NCI-H524 (cell line): ENCODE measurements at regions not wholly inside any gene's neighbourhood (a gene's known extent, or its start where the extent isn't known, plus 50 kb on each side); places are given as distances from the start of the nearest gene placed in this dataset.

Source experiments
- DNase-seq, 2 experiments: peaks; one replicate each; lab custom pipeline; 2025; lab: John Stamatoyannopoulos, UW

DNA sequence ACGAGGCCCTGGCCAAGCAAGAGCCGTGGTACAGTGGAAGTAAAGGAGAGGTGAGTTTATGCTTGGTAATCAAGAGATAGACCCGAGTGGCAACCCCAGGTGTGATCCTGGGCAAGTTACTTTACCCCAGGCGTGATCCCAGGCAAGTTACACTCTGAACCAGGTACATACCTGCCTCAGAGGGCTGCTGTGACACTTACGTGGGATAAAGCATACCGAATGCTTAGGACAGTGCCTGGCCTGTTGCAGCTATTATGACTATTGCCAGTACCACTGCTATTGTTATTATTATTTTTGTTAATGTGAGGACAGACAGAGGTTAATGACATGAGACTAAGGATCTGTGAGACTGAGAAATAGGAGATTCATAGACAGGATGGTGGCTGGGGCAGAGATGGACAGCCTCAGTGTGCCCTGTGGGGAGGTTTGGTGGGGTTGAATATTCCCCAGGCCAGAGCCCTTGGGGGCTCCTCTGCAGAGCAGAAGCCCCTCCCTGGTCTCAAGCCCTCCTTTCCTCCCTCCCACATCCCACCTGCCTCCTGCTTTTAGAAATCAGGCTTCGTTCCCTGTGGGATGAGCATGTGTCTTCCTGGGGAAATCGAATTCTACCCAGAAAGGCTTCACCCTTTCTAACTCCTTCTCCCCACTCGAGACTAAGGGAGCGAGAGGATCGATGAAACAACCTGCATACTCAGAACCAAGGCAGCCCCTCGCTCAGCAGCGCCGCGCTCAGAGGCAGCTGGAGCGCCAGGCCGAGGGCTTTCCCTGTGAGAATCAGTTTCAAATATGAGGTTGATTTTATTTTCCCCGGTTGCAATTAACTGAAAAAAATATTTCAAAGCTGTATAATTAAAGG lies 62.0 kb upstream of the SIX3 start:
- DNase-seq = no peak

DNA sequence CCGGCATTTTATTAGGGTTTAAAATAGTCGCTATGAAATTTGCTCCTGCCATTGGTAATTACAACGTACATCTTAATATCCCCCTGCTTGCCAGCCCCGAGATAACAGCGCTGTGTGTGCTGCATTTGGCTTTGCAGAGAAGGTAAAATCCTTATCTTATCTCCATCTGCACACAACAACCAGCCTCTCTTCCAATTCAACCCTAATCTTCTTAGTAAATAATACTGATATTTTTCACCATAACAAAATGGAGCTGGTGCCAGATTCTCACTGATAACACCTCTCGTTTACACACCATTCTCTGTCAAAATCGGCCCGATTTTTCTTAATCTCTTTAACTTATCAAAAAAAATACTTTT lies 61.4 kb upstream of the SIX3 start:
- DNase-seq = no peak

DNA sequence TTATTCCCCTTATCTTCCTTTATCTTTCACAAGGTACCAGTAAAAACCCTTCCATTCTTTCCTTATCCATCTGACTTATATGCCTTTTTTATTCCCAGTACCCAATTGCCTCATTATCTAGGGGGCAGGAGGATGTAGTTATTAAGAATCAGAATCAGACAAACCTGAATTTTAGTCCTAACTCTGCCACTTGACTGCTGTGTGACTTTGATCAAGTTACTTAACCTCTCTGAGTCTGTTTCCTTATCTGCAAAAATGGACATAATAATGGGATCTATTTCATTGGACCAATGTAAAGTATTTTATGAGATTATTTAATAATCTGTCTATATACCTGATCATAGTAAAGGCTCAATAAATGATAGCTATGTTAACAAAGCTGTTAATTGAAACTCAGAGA lies 59.6 kb upstream of the SIX3 start:
- no peak for DNase-seq

DNA sequence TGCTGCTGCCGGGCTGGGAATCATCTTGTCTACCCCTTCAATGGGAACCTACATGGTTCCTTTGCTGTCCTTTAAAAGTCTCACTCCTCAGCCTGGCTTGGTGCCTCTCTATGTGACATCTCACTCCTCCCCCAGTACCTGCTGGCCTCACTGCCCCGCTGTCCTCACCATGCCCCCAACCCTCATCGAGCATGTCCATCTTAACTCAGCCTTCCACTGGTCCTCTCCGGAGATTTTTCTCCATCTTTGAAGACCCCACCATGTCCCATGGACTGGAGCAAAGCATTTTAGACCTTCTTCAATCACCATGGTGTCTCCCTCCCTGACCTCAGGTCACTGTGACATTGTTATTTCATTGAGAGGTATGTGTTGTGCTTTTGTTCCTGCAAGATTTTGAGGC lies 58.1 kb upstream of the SIX3 start:
- no peak for DNase-seq

DNA sequence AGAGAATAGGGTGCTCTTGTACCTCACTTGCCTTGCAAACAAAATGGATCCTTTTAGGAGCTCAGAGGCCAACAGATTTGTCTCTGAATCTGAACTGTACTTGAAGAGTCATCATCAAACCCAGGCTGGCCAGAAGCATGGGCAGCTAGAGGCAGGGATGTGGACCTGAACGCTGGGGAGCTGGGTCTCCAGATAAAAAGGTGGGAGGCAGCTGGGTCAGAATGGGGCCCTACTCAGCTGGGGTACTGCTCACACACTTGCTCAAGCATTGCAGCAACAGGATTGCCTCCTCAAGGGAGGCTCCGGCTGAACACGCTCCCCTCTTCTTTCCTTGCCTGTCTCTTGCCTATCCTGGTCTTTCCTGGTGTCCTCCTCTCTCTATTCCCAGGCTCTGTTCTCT lies 57.3 kb upstream of the SIX3 start:
- DNase-seq = no peak

DNA sequence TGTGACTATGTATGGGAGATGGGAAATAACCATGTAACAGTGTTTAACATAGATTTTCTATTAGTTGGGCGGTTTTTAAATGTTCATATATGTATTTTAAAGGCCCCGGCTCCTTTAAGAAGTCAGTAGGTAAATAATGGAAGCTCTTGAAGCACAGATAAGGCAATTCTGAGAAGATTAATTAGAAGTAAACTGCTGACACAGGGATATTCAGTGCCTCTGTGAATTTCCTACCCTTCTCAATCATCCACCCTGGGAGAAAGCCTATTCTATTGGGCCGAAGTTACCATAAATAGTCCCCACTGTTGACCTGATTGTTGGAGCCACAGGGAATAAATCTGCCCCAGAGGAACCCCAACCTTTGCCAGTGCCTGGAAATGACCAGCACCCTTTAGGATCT lies 56.8 kb upstream of the SIX3 start:
- no peak for DNase-seq

DNA sequence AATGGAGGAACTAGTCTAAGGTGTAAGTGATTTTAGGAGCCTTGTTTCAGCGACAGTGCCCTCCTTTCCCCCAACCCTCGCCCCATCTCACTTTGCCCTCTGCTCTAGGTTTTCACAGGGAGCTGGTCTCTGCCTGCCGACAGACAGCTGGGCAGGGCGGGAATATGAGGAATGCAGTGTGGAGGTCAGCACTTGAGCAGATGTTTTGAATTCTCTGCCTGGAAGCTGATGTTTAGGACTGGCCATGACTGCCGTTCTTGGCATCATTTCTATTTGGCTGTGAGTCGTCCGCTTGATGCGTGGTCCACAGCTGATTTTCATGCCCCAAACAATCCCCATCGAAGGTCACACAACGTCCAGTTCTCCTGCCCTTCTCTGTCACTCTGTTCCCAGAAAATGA lies 55.1 kb upstream of the SIX3 start:
- peak; percentile 11 to 12 for DNase-seq

DNA sequence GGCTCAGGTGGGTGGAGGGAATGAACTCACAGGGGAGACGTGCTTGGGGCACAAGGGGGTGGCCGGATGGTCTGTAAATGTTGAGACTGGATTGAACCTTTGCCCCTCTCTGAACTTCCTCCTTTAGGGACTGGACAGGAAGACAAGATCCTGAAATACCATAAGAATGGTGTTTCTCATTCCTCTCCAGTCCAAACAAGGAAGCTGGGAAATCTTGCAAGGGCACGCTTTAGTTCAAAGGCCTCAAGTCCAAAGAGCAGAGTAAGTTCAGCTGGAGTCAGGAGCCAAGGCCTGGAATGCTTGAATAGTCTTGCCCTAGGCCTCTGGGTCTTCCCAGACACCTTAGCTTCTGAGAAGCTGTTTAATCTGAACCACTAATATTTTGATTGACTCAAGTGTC lies 52.4 kb upstream of the SIX3 start:
- no peak for DNase-seq
